Neural progenitor cell (in vitro differentiated cells): ENCODE measurements at regions not wholly inside any gene's neighbourhood (a gene's known extent, or its start where the extent isn't known, plus 50 kb on each side); places are given as distances from the start of the nearest gene placed in this dataset.

Source experiments
- CTCF ChIP-seq: fragments of 200-600 bp; sonication (generic); IDR thresholded peaks from 2 replicates; pipeline ENCODE4 v1.5.1; 2017; ENCODE audit warnings: antibody characterized with exemption, mild to moderate bottlenecking
- EZH2 ChIP-seq: fragments of 200-600 bp; sonication (generic); IDR thresholded peaks from 2 replicates; pipeline ENCODE4 v1.6.1; 2017; ENCODE audit warnings: antibody characterized with exemption, mild to moderate bottlenecking, moderate library complexity
- EZH2phosphoT487 ChIP-seq: fragments of 200-600 bp; sonication (generic); IDR thresholded peaks from 2 replicates; pipeline ENCODE4 v1.6.1; 2017; ENCODE audit warnings: antibody characterized with exemption

DNA sequence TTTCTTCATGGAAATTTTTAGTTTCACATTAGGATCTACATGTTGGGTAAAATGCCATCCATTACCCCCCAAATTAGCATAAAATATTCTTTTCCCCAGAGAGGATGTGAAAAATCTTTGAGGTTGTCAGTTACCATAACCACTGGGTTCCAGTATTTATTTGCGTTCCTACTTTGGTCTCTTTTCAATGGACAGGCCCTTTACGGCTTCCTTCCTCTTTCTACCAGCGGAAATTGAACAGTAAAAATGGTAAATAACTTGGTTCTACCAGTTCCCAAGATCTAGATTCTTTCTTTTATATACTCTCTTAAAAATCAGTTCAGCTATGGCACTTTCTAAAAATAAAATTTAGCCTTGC, 169.2 kb upstream of the APCDD1 start:
- no peak for TF ChIP-seq CTCF
- TF ChIP-seq EZH2, result no peak
- TF ChIP-seq EZH2phosphoT487, result no peak
